ENCODE measurements at regions not wholly inside any gene's neighbourhood (a gene's known extent, or its start where the extent isn't known, plus 50 kb on each side); places are given as distances from the start of the nearest gene placed in this dataset.

DNA sequence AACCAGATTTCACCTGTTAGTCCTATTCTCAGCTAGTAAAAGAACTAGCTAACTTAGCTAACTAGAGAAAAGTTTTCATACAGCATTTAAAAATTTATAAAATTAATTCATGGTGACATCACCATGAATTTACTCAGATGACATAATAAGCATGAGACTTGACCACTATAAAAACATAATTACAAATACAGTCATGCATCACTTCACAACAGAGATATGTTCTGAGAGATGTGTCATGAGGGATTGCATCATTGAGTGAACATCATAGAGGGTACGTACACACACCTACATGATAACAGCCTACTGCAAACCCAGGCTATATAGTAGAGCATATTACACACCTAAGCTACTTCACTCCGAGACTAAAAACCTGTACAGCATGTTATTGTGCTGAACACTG lies 481.3 kb upstream of the CHAC2 start:
- no peak for DNase-seq (ENCODE audit: low read depth in 3 of 3, low spot score in 2 of 3)

DNA sequence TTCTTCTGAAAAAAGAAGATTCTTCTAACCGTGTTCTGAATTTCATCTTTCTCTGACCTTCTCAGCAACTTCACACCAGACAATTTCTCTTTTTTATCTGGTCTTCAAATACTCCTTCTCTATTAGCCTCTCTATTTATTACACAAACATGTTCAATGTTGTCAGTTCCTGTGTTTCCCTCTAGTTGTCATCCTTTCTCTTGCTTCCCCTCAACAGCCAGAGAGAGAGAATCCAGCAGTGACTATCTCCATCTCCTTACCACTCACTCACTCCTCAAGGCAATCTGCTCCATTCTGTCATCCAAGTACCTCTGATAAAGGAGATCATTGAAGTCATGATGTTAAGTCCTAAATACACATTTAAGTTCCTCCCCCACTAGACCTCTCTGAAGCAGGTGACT lies 491.9 kb upstream of the CHAC2 start:
- DNase-seq (ENCODE audit: low read depth in 3 of 3, low spot score in 2 of 3) = no peak

- no peak for DNase-seq (ENCODE audit: low read depth in 3 of 3, low spot score in 2 of 3)
Observed at GRCh38 chr2:53268626-53269025, 499.0 kb upstream of the CHAC2 start.

GRCh38 chr2:53268086-53268485 lies 499.5 kb upstream of the CHAC2 start:
- DNase-seq (ENCODE audit: low read depth in 3 of 3, low spot score in 2 of 3) = no peak

- DNase-seq (ENCODE audit: low read depth in 3 of 3, low spot score in 2 of 3) = no peak
Observed at GRCh38 chr2:53265544-53266299, 501.9 kb upstream of the CHAC2 start.

GRCh38 chr2:53260568-53260967 lies 507.0 kb upstream of the CHAC2 start:
- DNase-seq (ENCODE audit: low read depth in 3 of 3, low spot score in 2 of 3) = no peak

- DNase-seq (ENCODE audit: low read depth in 3 of 3, low spot score in 2 of 3) = no peak
Observed at GRCh38 chr2:53259395-53260009, 508.1 kb upstream of the CHAC2 start.

DNA sequence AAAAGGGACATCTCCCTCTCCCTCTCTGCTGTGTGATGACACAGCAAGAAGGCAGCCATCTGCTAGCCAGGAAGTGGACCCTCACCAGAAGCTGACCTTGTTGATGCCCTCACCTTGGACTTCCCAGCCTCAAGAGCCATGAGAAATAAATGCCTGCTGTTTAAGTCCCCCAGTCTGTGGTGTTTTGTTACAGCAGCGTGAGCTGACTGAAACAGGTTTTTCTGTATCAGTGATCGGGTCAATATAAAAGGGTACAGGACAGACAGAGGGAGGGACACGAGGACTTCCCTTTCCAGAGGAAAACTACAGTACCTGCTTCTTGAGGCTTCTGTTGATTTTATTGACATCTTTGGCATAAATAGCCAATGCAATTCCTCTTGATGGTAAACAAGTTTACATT lies 510.3 kb upstream of the CHAC2 start:
- no peak for DNase-seq (ENCODE audit: low read depth in 3 of 3, low spot score in 2 of 3)

DNA sequence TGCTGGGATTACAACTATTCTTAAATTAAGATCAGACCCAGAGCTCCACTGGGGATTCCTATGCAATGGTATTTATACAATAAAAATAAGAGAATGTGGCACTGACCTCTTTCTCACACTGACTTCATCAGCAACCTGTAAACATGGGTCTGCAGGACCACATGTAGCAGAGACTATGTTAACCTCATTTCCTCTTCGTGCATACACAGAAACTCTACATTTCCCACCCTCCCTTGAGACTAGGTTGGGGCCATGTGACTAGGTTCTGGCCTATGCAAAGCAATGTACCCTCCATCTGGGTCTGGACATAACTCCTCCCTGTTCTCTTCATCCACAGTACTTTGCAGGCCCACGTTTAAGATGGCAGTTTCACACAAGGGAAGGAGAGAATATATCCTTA lies 514.4 kb upstream of the CHAC2 start:
- no peak for DNase-seq (ENCODE audit: low read depth in 3 of 3, low spot score in 2 of 3)

GRCh38 chr2:53252115-53252514 lies 515.5 kb upstream of the CHAC2 start:
- DNase-seq (ENCODE audit: low read depth in 3 of 3, low spot score in 2 of 3) = no peak

GRCh38 chr2:53247956-53248735 lies 519.5 kb upstream of the CHAC2 start:
- no peak for DNase-seq (ENCODE audit: low read depth in 3 of 3, low spot score in 2 of 3)

- no peak for DNase-seq (ENCODE audit: low read depth in 3 of 3, low spot score in 2 of 3)
Observed at GRCh38 chr2:53243430-53243829, 524.2 kb upstream of the CHAC2 start.

- DNase-seq (ENCODE audit: low read depth in 3 of 3, low spot score in 2 of 3) = no peak
Observed at GRCh38 chr2:53242090-53242489, 525.5 kb upstream of the CHAC2 start.

DNA sequence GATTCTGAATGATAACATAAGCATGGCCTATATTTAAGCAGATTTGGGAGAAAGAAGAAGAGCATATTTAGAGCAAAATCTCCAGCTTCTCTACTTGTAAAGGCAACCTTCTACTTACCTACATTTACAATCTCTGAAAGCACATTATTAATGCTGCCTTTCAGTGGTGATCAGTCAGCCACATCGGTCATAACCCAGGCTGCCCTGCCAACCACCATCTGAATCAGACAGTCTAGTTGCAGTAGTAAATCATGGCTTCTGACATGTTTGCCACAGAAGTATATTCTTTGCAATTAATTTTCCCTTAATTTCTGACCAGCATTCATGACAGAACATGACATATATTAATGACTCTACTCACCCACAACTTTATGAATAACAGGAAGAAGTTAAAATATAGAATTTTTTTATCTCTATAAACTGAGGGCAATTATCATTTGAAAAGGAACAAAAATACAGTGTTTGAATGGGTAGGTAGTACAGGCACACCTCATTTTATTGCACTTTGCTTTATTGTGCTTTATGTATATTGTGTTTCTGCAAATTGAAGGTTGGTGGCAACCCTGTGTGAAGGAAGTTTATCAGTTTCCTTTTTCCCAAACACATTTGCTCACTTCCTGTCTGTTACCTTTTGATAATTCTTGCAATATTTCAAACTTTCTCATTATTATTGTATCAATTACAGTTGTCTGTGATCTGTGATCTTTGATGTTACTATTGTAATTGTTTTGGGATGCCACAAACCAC lies 531.6 kb upstream of the CHAC2 start:
- no peak for DNase-seq (ENCODE audit: low read depth in 3 of 3, low spot score in 2 of 3)

DNA sequence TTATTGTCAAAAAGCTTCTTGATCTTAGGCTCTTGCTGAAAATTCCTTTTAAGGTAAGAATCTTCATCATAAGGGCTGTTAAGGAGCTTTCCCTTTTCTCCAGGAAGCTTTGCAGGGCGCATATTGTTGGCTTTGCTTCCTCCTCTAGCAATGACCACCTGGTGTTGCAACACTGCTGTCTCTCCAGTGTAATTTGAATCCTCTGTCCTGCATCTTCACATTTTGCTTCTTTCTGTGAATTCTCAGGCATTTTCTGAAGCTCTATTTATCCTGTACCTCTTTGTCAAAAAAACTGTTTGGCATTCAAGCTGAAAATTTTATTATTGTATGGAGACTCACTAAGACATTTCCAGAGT lies 533.1 kb upstream of the CHAC2 start:
- DNase-seq (ENCODE audit: low read depth in 3 of 3, low spot score in 2 of 3) = no peak

- no peak for DNase-seq (ENCODE audit: low read depth in 3 of 3, low spot score in 2 of 3)
Observed at GRCh38 chr2:53233759-53234547, 533.7 kb upstream of the CHAC2 start.

DNA sequence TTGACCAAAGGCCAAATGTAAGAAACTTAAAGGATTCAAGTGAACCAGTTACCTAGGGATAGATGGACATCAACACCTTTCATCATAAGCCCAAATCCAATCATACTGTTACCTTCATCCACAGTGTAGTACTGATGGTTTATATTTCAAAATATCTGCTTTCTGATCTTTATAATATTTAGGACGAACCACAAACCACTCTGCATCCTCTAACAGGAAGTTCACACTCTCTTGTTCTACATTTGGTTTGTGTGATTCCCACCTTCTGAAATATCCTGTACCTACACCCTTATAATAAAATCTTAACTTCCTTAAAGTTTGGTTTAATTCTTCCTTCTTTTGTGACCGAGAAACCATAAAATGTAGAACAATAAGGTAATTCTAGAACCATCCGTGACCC lies 535.7 kb upstream of the CHAC2 start:
- DNase-seq (ENCODE audit: low read depth in 3 of 3, low spot score in 2 of 3) = no peak

GRCh38 chr2:53230691-53231090 lies 536.9 kb upstream of the CHAC2 start:
- DNase-seq (ENCODE audit: low read depth in 3 of 3, low spot score in 2 of 3) = no peak

GRCh38 chr2:53227535-53227934 lies 540.1 kb upstream of the CHAC2 start:
- DNase-seq (ENCODE audit: low read depth in 3 of 3, low spot score in 2 of 3) = no peak

DNA sequence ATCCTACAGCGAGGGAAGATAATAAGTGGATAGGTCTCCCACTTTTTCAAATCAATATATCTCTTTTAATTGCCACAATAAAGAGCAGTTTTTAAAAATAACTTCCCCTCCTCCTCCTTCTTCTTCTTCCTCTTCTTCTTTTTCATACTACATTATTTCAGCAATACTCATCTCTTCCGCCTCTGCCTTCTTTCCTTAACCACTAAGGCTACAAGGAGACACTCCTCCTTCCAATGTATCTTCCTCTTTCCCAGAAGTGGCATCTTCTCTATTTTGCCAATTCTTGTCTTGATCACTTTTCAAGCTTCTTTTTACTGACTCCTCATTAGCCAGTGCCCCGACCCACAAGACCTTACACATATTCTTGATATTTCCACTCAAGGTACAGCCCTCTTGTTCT lies 546.6 kb upstream of the CHAC2 start:
- DNase-seq (ENCODE audit: low read depth in 3 of 3, low spot score in 2 of 3) = no peak
